SK-N-SH treated with all-trans-retinoic acid at 6 μM for 48 hours (cell line): ENCODE measurements at regions not wholly inside any gene's neighbourhood (a gene's known extent, or its start where the extent isn't known, plus 50 kb on each side); places are given as distances from the start of the nearest gene placed in this dataset.

Experiments
- ARNTL ChIP-seq: fragments of 450-650 bp; formaldehyde crosslinking; IDR thresholded peaks from 2 replicates; pipeline ENCODE4 v1.5.0; 2020; ENCODE audit warnings: low read depth, mild to moderate bottlenecking, moderate library complexity, borderline replicate concordance
- ESRRG ChIP-seq: fragments of 250-450 bp; sonication (Bioruptor Pico); IDR thresholded peaks from 2 replicates; pipeline ENCODE4 v1.6.1; 2021; ENCODE audit warnings: mild to moderate bottlenecking
- GLIS3 ChIP-seq: fragments of 250-450 bp; sonication (Bioruptor Pico); IDR thresholded peaks from 2 replicates; pipeline ENCODE4 v1.5.0; 2020; ENCODE audit warnings: mild to moderate bottlenecking, moderate library complexity
- ISL1 ChIP-seq: fragments of 250-450 bp; sonication (Bioruptor Pico); IDR thresholded peaks from 2 replicates; pipeline ENCODE4 v2.1.2; 2022; ENCODE audit warnings: mild to moderate bottlenecking, moderate library complexity
- OSR1 ChIP-seq: fragments of 250-450 bp; sonication (Bioruptor Pico); IDR thresholded peaks from 2 replicates; pipeline ENCODE4 v1.8.0; 2022; ENCODE audit warnings: moderate library complexity, mild to moderate bottlenecking, inconsistent platforms
- PATZ1 ChIP-seq: fragments of 250-450 bp; sonication (Bioruptor Pico); IDR thresholded peaks from 2 replicates; pipeline ENCODE4 v1.8.0; 2020; ENCODE audit warnings: mild to moderate bottlenecking, moderate library complexity, borderline replicate concordance
- RARB ChIP-seq: fragments of 250-450 bp; sonication (Bioruptor Pico); IDR thresholded peaks from 2 replicates; pipeline ENCODE4 v1.8.0; 2021; ENCODE audit warnings: mild to moderate bottlenecking, moderate library complexity
- SNAI2 ChIP-seq: fragments of 250-450 bp; sonication (Bioruptor Pico); IDR thresholded peaks from 2 replicates; pipeline ENCODE4 v1.5.0; 2020; ENCODE audit warnings: mild to moderate bottlenecking, moderate library complexity
- TCF4 ChIP-seq: fragments of 250-450 bp; sonication (Bioruptor Pico); IDR thresholded peaks from 2 replicates; pipeline ENCODE4 v1.8.0; 2021; ENCODE audit warnings: mild to moderate bottlenecking, moderate library complexity, borderline replicate concordance
- ZFP3 ChIP-seq: fragments of 250-450 bp; sonication (Bioruptor Pico); IDR thresholded peaks from 2 replicates; pipeline ENCODE4 v1.5.0; 2020; ENCODE audit warnings: mild to moderate bottlenecking, moderate library complexity
- ZFP30 ChIP-seq: fragments of 450-650 bp; formaldehyde crosslinking; IDR thresholded peaks from 2 replicates; pipeline ENCODE4 v1.5.0; 2022; ENCODE audit warnings: mild to moderate bottlenecking, moderate library complexity
- ZNF8 ChIP-seq: fragments of 450-650 bp; formaldehyde crosslinking; IDR thresholded peaks from 2 replicates; pipeline ENCODE4 v1.5.0; 2020; ENCODE audit warnings: mild to moderate bottlenecking, moderate library complexity
- TF ChIP-seq, protein P1 (sequence below): fragments of 250-450 bp; sonication (Bioruptor Pico); IDR thresholded peaks from 2 replicates; pipeline ENCODE4 v1.8.0; 2021; ENCODE audit warnings: low read depth, mild to moderate bottlenecking, moderate library complexity, borderline replicate concordance
- TF ChIP-seq, protein P2 (sequence below): fragments of 250-450 bp; sonication (Bioruptor Pico); IDR thresholded peaks from 2 replicates; pipeline ENCODE4 v1.5.1; 2020; ENCODE audit warnings: low read depth, mild to moderate bottlenecking, moderate library complexity

DNA sequence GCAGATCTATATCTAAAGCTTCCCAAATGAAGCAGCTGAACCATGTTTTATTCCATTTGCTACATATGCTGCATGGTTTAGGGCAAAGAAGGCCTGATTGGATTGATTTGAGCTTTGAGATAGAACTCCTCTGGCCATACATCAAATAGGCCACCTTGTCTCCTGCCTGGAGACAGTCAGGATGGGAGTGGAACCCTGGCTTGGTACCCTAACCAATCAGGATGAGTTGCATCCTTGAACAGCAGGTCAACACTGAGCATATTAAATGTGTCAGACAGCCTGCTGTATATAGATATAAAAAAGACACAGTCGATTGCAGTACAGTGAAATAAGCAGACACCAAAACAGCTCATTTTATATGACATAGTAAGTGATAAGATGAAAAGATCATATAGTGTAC lies 291.7 kb downstream of the NUAK1 start:
- no peak for TF ChIP-seq ZNF8 (CRISPR knock-in tag)
- no peak for TF ChIP-seq SNAI2 (CRISPR knock-in tag)
- no peak for TF ChIP-seq ISL1 (CRISPR knock-in tag)
- no peak for TF ChIP-seq ZFP30 (CRISPR knock-in tag)
- no peak for TF ChIP-seq RARB (CRISPR knock-in tag)
- TF ChIP-seq ARNTL (CRISPR knock-in tag), result no peak
- no peak for TF ChIP-seq GLIS3
- TF ChIP-seq ESRRG (CRISPR knock-in tag), result no peak
- no peak for TF ChIP-seq TCF4 (CRISPR knock-in tag)
- TF ChIP-seq, protein P1, sequence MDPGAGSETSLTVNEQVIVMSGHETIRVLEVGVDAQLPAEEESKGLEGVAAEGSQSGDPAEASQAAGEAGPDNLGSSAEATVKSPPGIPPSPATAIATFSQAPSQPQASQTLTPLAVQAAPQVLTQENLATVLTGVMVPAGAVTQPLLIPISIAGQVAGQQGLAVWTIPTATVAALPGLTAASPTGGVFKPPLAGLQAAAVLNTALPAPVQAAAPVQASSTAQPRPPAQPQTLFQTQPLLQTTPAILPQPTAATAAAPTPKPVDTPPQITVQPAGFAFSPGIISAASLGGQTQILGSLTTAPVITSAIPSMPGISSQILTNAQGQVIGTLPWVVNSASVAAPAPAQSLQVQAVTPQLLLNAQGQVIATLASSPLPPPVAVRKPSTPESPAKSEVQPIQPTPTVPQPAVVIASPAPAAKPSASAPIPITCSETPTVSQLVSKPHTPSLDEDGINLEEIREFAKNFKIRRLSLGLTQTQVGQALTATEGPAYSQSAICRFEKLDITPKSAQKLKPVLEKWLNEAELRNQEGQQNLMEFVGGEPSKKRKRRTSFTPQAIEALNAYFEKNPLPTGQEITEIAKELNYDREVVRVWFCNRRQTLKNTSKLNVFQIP, result no peak
- TF ChIP-seq, protein P2, sequence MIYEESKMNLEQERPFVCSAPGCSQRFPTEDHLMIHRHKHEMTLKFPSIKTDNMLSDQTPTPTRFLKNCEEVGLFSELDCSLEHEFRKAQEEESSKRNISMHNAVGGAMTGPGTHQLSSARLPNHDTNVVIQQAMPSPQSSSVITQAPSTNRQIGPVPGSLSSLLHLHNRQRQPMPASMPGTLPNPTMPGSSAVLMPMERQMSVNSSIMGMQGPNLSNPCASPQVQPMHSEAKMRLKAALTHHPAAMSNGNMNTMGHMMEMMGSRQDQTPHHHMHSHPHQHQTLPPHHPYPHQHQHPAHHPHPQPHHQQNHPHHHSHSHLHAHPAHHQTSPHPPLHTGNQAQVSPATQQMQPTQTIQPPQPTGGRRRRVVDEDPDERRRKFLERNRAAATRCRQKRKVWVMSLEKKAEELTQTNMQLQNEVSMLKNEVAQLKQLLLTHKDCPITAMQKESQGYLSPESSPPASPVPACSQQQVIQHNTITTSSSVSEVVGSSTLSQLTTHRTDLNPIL (CRISPR knock-in tag), result no peak
- no peak for TF ChIP-seq ZFP3 (CRISPR knock-in tag)
- no peak for TF ChIP-seq OSR1 (CRISPR knock-in tag)
- no peak for TF ChIP-seq PATZ1 (CRISPR knock-in tag)
